Gastrocnemius medialis (tissue), 4 donors: ENCODE measurements at regions not wholly inside any gene's neighbourhood (a gene's known extent, or its start where the extent isn't known, plus 50 kb on each side); places are given as distances from the start of the nearest gene placed in this dataset.

ENCODE experiments used
- ATAC-seq, 2 donors: fragments of 150-250 bp; one replicate each; pipeline ENCODE4 v1.9.1; 2016
- DNase-seq, 2 donors: peaks; one replicate each; pipeline ENCODE4 v3.0.0-alpha.2; 2019
- H3K27ac ChIP-seq, 4 donors: fragments of 200-600 bp; sonication (generic); 1 replicate in 1 of 4; 2 replicates in 3 of 4; pipeline ENCODE4 v1.5.1; 2016 to 2018; ENCODE audit warnings: mild to moderate bottlenecking in 2 of 4, moderate library complexity in 1 of 4
- H3K27me3 ChIP-seq, 3 donors: fragments of 200-600 bp; sonication (generic) in 2 of 3; 1 replicate in 1 of 3; 2 replicates in 2 of 3; pipeline versions ENCODE4 v1.5.1 to v1.6.0; 2016 to 2019; ENCODE audit warnings: mild to moderate bottlenecking in 1 of 3, moderate library complexity in 1 of 3
- H3K36me3 ChIP-seq, 2 donors: fragments of 200-600 bp; sonication (generic) in 1 of 2; one replicate each; pipeline ENCODE4 v1.5.1; 2017 to 2018
- H3K4me1 ChIP-seq, 2 donors: fragments of 200-600 bp; sonication (generic) in 1 of 2; one replicate each; pipeline ENCODE4 v1.5.1; 2016 to 2017; ENCODE audit warnings: mild to moderate bottlenecking in 2 of 2
- H3K4me3 ChIP-seq, 4 donors: fragments of 200-600 bp; sonication (generic) in 3 of 4; 1 replicate in 1 of 4; 2 replicates in 3 of 4; pipeline ENCODE4 v1.5.1; 2016 to 2019; ENCODE audit warnings: mild to moderate bottlenecking in 2 of 4
- H3K9me3 ChIP-seq, 3 donors: fragments of 200-600 bp; sonication (generic) in 2 of 3; 1 replicate in 1 of 3; 2 replicates in 2 of 3; pipeline ENCODE4 v1.5.1; 2016 to 2019
- CTCF ChIP-seq, 5 experiments: fragments of 450-650 bp in 3 of 5; fragments of 200-600 bp in 2 of 5; sonication (generic) in 2 of 5; IDR thresholded peaks in 4 of 5; conservative IDR thresholded peaks in 1 of 5; 1 replicate in 4 of 5; 2 replicates in 1 of 5; pipeline ENCODE4 v1.5.1; 2016 to 2019; ENCODE audit warnings: antibody characterized with exemption in 5 of 5, mild to moderate bottlenecking in 3 of 5, moderate library complexity in 3 of 5
- POLR2A ChIP-seq, 2 donors: fragments of 450-650 bp; IDR thresholded peaks; one replicate each; pipeline ENCODE4 v1.6.1; 2017; ENCODE audit warnings: antibody characterized with exemption in 2 of 2, mild to moderate bottlenecking in 2 of 2, moderate library complexity in 2 of 2
- in situ Hi-C, 4 donors: fragments of 200-750 bp; cut with MboI; loops; one replicate each; pipeline versions ENCODE4 v1.15.0 to v1.8.0; 2017; ENCODE audit warnings: low sequenced_read_pairs in 4 of 4
- intact Hi-C: fragments of 100-400 bp; cut with DNase I; formaldehyde crosslinking; loops from one replicate; pipeline ENCODE4 v1.15.1; 2023; ENCODE audit warnings: low total_unique reads

- DNase-seq = no peak
- Histone ChIP-seq H3K27ac (no peak overlapping the region), H3K27me3 (no peaks in the 10 kb centered on the region), H3K4me3 (no peak overlapping the region), H3K9me3 (no peaks in the 10 kb centered on the region), H3K36me3 (no peaks in the 10 kb centered on the region), H3K4me1 (no peaks in the 10 kb centered on the region)
- in situ Hi-C loops (no loop called here), intact Hi-C loops (no loop called here)
- TF ChIP-seq CTCF (IDR thresholded peaks at IDR 0.05 in 4 of 5, conservative IDR thresholded peaks at IDR 0.05 in 1 of 5) (no peak), POLR2A (IDR thresholded peaks at IDR 0.05) (no peak)
- no peak for ATAC-seq
Measured at GRCh38 chr5:60453186-60453976, 246.6 kb downstream of the DEPDC1B start.

DNA sequence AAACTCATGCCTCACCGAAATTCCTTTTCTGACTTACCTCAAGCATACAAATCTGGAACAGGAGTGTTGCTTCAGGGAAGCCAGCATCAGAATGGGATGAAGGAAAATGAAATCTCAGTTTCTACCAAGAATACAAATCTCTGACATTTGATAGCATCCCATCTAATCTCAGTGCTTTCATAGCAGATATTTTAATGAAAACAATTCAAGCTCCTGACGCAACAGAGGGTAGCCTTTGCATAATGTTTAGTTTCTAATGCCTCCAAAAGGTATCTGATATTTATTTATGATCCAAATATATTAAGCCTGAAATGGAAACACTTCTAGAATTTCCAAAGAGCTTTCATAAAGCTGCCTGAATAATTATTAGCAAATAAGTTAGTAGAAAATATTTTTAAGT lies 251.4 kb downstream of the DEPDC1B start:
- no peak overlapping the region for H3K4me3 ChIP-seq
- no peak for ATAC-seq
- no peaks in the 10 kb centered on the region for H3K36me3 ChIP-seq
- H3K27me3 ChIP-seq = no peaks in the 10 kb centered on the region
- H3K9me3 ChIP-seq = no peaks in the 10 kb centered on the region
- in situ Hi-C loops = no loop called here
- intact Hi-C loops = no loop called here
- H3K27ac ChIP-seq = no peak overlapping the region
- H3K4me1 ChIP-seq = no peaks in the 10 kb centered on the region
- no peak for DNase-seq
- TF ChIP-seq POLR2A (IDR thresholded peaks at IDR 0.05) = no peak

DNA sequence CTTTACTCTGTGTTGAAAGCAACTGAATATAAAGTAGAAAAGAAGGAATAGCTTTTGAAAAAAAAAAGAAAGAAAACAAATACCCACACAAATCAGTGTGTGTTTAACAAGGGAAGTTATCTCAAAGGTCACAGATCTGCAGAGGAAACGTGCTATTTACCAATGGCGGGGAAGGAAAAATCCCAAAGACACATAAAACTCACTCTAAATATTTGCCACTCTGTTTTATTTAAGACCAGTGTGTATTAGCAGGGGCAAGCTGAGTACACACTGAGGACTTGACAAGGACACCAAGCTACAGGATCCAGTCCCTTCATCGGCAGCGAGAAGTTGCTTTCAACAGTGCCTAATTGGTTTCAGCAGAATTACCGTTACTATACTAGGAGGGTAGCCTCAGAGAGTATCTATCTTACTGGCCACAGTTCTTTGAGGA lies 252.5 kb downstream of the DEPDC1B start:
- no peak for ATAC-seq
- Histone ChIP-seq H3K36me3 (no peaks in the 10 kb centered on the region), H3K27ac (no peak overlapping the region), H3K4me3 (no peak overlapping the region), H3K27me3 (no peaks in the 10 kb centered on the region), H3K4me1 (no peaks in the 10 kb centered on the region), H3K9me3 (no peaks in the 10 kb centered on the region)
- in situ Hi-C loops (no loop called here), intact Hi-C loops (no loop called here)
- no peak for TF ChIP-seq CTCF (IDR thresholded peaks at IDR 0.05 in 4 of 5, conservative IDR thresholded peaks at IDR 0.05 in 1 of 5)
- TF ChIP-seq POLR2A (IDR thresholded peaks at IDR 0.05) = no peak
- no peak for DNase-seq

DNA sequence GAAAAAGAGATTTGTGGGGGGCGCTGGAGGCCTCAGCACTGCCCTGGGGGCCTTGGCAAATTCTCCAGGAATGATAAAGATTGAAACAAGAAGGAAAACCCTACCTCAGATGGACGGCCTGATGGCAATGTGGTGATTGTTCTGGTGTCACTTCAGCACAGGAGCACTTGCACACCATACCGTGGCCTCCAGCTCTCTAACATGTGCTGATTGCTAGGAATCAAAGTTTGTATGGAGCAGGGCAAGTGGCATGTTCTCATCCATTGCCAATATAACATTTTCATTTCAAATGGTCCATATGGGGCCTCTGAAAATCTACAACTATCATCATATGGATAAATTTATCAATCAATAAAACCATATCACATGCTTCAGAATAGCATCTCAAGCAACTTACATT lies 253.0 kb downstream of the DEPDC1B start:
- H3K36me3 ChIP-seq = no peaks in the 10 kb centered on the region
- H3K4me1 ChIP-seq = no peaks in the 10 kb centered on the region
- in situ Hi-C loops (no loop called here), intact Hi-C loops (no loop called here)
- no peaks in the 10 kb centered on the region for H3K27me3 ChIP-seq
- no peaks in the 10 kb centered on the region for H3K9me3 ChIP-seq
- no peak for TF ChIP-seq POLR2A (IDR thresholded peaks at IDR 0.05)
- no peak for TF ChIP-seq CTCF (IDR thresholded peaks at IDR 0.05 in 4 of 5, conservative IDR thresholded peaks at IDR 0.05 in 1 of 5)
- H3K4me3 ChIP-seq = no peak overlapping the region
- H3K27ac ChIP-seq = no peak overlapping the region
- DNase-seq (no peak), ATAC-seq (no peak)

- no peak for DNase-seq
- H3K4me1 ChIP-seq = no peaks in the 10 kb centered on the region
- intact Hi-C loops = no loop called here
- H3K27ac ChIP-seq = no peak overlapping the region
- no peaks in the 10 kb centered on the region for H3K27me3 ChIP-seq
- no peaks in the 10 kb centered on the region for H3K36me3 ChIP-seq
- no peak for ATAC-seq
- in situ Hi-C loops = no loop called here
- H3K9me3 ChIP-seq = no peaks in the 10 kb centered on the region
- no peak overlapping the region for H3K4me3 ChIP-seq
- TF ChIP-seq CTCF (IDR thresholded peaks at IDR 0.05 in 4 of 5, conservative IDR thresholded peaks at IDR 0.05 in 1 of 5) = no peak
- TF ChIP-seq POLR2A (IDR thresholded peaks at IDR 0.05) = no peak
Measured at GRCh38 chr5:60445921-60446320, 254.0 kb downstream of the DEPDC1B start.
